ENCODE measurements at regions not wholly inside any gene's neighbourhood (a gene's known extent, or its start where the extent isn't known, plus 50 kb on each side); places are given as distances from the start of the nearest gene placed in this dataset.

- Histone ChIP-seq H4K20me1 (ENCODE audit: control insufficient read depth, insufficient read depth, insufficient read length) (no peaks in the 10 kb centered on the region), H3K4ac (ENCODE audit: low read depth, low read length) (no peak overlapping the region), H3K14ac (ENCODE audit: insufficient read depth, low read length) (no peak overlapping the region), H3K23ac (ENCODE audit: insufficient read length, low read depth, low read length) (no peak overlapping the region), H4K5ac (ENCODE audit: insufficient read length, low read depth, low read length) (no peak overlapping the region), H2AK5ac (ENCODE audit: insufficient read length, low read length) (no peak overlapping the region), H3K27ac (ENCODE audit: insufficient read length, low read depth, low read length) (no peak overlapping the region), H3K18ac (ENCODE audit: insufficient read length, low read depth, low read length) (no peak overlapping the region), H3K9ac (ENCODE audit: extremely low read depth, insufficient read length, low read length) (no peak overlapping the region), H3K9me3 (ENCODE audit: control insufficient read depth, low read depth, low read length) (no peaks in the 10 kb centered on the region), H4K91ac (ENCODE audit: insufficient read length, low read depth, low read length) (no peak overlapping the region), H3K4me2 (ENCODE audit: insufficient read depth, insufficient read length, low read length) (no peak overlapping the region), H2AFZ (ENCODE audit: low read length) (no peak overlapping the region), H3K56ac (ENCODE audit: insufficient read length, low read depth, low read length) (no peak overlapping the region), H2BK5ac (ENCODE audit: insufficient read length, low read length) (no peak overlapping the region), H2BK15ac (ENCODE audit: low read depth, low read length) (no peak overlapping the region), H3K79me2 (ENCODE audit: insufficient read depth, low read length) (no peaks in the 10 kb centered on the region), H3K27me3 (ENCODE audit: insufficient read depth, low read length) (no peaks in the 10 kb centered on the region), H3K23me2 (ENCODE audit: insufficient read length, low read depth, low read length, poor library complexity, severe bottlenecking) (no peaks in the 10 kb centered on the region), H3K4me1 (ENCODE audit: insufficient read depth, low read length) (peaks cover 4% of the 10 kb centered on the region; the same call in 1 of the 2 replicates), H2BK12ac (ENCODE audit: insufficient read length, low read depth, low read length) (no peak overlapping the region), H2BK120ac (ENCODE audit: low read depth, low read length, poor library complexity, severe bottlenecking) (no peak overlapping the region), H3T11ph (ENCODE audit: low read length) (no peak overlapping the region), H2BK20ac (ENCODE audit: low read depth, low read length, poor library complexity, severe bottlenecking) (no peak overlapping the region), H4K8ac (replicated peaks; ENCODE audit: insufficient read length, low read depth, low read length) (no peak overlapping the region), H3K79me1 (ENCODE audit: insufficient read depth, low read depth, low read length, poor library complexity, severe bottlenecking) (no peaks in the 10 kb centered on the region)
- TF ChIP-seq CTCF (conservative IDR thresholded peaks at IDR 0.05): no peak
- Mint-ChIP-seq H3K27me3 (ENCODE audit: low read depth) (no peaks in the 10 kb centered on the region), H3K27ac (no peak overlapping the region), H3K4me1 (peaks cover 31 to 45% of the 10 kb centered on the region in 2 experiments), H3K36me3 (ENCODE audit: insufficient read depth in 1 of 3, low read depth in 3 of 3) (peaks cover 3 to 11% (median 6%) of the 10 kb centered on the region in 3 experiments; a peak in 6 of 7 replicates), H3K4me3 (no peak overlapping the region), H3K9me3 (peaks cover 0 to 5% of the 10 kb centered on the region in 2 experiments; a peak in 3 of 5 replicates)
- WGBS (ENCODE audit: extremely low coverage, insufficient read length, low lambda C conversion rate): no CpG with 5 or more reads among the region's 3 CpGs
- DNase-seq: no peak
Measured at GRCh38 chr12:17017402-17017801, 411.4 kb upstream of the LMO3 start.
